ENCODE measurements at regions not wholly inside any gene's neighbourhood (a gene's known extent, or its start where the extent isn't known, plus 50 kb on each side); places are given as distances from the start of the nearest gene placed in this dataset.

DNA sequence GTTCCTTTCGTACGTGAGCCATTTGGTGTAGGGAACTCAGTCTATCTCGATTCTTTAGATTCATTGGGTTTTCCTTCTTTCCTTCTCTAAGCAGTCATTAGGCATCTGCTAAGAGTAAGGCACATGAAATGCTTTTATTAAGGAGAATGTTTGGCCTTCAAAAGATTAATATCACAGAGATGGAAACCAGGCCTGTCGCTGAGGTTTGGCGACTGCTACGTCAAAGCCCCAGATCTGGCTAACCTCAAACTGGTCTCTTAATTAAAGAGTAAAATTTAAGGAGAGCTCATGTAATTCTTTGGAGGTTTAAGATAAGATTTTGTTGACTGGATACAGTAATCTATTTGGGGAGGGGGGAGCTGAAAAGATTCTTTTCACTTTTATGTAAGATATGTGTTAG lies 189.8 kb downstream of the JCAD start:
- TF ChIP-seq, protein P1, sequence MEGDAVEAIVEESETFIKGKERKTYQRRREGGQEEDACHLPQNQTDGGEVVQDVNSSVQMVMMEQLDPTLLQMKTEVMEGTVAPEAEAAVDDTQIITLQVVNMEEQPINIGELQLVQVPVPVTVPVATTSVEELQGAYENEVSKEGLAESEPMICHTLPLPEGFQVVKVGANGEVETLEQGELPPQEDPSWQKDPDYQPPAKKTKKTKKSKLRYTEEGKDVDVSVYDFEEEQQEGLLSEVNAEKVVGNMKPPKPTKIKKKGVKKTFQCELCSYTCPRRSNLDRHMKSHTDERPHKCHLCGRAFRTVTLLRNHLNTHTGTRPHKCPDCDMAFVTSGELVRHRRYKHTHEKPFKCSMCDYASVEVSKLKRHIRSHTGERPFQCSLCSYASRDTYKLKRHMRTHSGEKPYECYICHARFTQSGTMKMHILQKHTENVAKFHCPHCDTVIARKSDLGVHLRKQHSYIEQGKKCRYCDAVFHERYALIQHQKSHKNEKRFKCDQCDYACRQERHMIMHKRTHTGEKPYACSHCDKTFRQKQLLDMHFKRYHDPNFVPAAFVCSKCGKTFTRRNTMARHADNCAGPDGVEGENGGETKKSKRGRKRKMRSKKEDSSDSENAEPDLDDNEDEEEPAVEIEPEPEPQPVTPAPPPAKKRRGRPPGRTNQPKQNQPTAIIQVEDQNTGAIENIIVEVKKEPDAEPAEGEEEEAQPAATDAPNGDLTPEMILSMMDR (IDR thresholded peaks at IDR 0.05): no peak
- no peak for TF ChIP-seq POLR2A (IDR thresholded peaks at IDR 0.05)
